HG02870 (cell line): ENCODE measurements at regions not wholly inside any gene's neighbourhood (a gene's known extent, or its start where the extent isn't known, plus 50 kb on each side); places are given as distances from the start of the nearest gene placed in this dataset.

ENCODE experiments used
- ATAC-seq: cut with Tn5 transposase; IDR thresholded peaks from one replicate; pipeline ENCODE4 v1.9.1; 2021; ENCODE audit warnings: mild to moderate bottlenecking, moderate library complexity; ENCODE audit not compliant: unreplicated experiment

DNA sequence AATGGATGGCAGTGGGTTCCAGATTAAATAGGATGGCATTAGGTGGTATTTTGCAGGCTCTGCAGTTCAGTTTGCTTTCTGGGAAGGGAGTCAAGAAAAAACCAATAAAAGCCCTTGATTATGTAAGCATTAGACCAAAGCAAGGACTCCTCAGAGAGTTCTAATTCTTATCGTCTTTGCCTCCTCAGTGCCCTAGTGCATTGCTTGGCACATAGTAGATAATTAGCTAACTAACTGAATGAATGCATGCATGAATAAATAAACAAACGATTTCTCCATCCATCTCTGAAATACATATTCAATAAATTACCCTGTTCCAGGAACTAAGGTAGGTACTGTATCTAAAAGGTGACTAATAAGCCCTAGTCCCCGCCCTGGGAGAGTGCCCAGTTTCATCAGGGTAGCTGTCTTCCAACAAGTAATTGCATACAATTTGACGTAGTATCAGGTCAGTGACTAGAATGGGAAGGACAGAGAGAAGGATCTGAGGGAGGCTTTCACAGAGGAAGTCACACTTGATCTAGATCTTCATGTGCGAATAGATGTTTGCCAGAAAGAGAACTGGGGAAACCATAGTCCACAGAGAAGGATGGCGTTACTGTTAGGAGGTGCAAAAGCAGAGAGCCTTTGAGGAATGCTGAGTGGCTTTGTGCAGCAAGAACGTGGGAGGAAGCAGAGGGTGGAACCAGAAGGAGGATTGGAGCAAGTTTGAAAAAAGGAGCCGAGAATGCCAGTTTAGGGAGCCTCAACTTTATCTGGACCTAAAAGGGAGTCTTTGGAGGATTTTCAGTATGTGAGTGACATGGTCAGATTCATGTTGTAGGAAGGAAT is 111.4 kb downstream of the TBX19 start:
- no peak for ATAC-seq

GRCh38 chr1:168390271-168390670 is 109.6 kb downstream of the TBX19 start:
- no peak for ATAC-seq

GRCh38 chr1:168387781-168388760 is 107.4 kb downstream of the TBX19 start:
- ATAC-seq: no peak

GRCh38 chr1:168386949-168387586 is 106.4 kb downstream of the TBX19 start:
- no peak for ATAC-seq

- ATAC-seq: no peak
Observed at GRCh38 chr1:168386492-168386891, 105.8 kb downstream of the TBX19 start.

DNA sequence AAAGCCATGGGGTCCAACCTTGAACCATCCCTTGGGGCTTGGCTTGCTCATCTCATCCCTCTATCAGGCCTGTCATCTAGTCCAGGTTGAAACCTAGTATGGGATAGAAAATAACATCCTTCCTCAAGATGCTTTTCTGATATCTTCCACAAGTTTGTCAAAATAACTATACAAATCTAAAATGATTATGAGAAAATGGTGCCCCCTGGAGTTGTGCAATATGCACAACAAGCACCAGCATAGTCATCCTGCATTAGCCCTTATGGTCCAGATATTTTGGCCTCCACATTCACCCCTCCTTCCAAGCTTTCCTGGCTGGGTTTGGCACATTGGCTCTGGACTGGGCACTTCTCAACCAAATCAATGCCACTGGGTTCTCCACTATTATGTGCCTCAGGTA is 101.2 kb downstream of the TBX19 start:
- no peak for ATAC-seq

- ATAC-seq: no peak
Observed at GRCh38 chr1:168380945-168381344, 100.3 kb downstream of the TBX19 start.

DNA sequence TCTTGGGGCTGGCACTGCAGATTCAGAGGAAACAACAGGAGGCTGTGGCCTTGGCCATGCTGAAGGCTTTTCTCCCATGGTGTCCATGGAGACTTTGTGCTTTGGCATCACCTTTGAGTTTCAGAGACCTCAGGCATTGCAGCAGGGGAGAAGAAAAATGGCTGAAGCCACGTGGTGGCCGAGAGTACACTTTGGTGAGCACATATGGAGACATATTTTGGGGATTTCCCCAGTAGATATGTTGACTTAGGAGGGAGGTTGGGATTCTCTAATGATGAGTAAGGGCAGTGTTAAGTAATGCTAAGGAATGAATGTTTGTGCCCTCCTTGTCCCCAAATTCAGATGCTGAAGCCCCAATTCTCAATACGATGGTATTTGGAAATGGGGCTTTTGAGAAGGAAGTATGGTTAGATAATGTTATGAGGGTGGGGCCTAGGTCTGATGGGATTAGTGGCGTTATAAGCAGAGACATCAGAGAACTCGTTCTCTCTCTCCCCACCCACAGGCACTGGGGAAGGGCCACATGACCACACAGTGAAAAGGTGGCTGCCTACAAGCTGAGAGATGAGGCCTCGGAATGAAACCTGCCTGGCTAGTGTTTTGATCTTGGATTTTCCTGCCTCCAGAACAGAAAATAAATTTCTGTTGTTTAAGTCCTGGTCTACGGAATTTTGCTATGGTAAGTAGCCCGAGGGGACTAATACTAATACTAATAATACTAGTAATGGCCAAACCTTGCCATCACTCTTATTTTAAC is 98.6 kb downstream of the TBX19 start:
- ATAC-seq: no peak

- ATAC-seq: no peak
Observed at GRCh38 chr1:168375566-168376300, 95.1 kb downstream of the TBX19 start.

- no peak for ATAC-seq
Observed at GRCh38 chr1:168374566-168374965, 93.9 kb downstream of the TBX19 start.

DNA sequence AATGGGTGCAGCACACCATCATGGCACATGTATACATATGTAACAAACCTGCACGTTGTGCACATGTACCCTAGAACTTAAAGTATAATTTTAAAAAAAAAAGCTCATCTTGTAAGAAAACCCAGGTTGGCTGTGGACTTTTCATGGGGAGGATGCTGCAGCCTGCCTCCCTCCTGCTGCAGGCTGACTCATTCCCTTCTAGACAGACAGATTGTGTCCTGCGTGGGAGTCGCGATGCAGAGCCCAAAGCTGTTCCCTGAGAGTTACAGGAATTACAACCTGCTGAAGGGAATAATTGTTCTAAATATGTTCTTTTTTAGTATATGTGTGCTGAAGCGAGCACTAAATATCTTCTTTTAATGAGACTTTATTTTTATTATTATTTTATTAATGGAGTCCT is 93.2 kb downstream of the TBX19 start:
- no peak for ATAC-seq

GRCh38 chr1:168372861-168373371 is 92.2 kb downstream of the TBX19 start:
- no peak for ATAC-seq

DNA sequence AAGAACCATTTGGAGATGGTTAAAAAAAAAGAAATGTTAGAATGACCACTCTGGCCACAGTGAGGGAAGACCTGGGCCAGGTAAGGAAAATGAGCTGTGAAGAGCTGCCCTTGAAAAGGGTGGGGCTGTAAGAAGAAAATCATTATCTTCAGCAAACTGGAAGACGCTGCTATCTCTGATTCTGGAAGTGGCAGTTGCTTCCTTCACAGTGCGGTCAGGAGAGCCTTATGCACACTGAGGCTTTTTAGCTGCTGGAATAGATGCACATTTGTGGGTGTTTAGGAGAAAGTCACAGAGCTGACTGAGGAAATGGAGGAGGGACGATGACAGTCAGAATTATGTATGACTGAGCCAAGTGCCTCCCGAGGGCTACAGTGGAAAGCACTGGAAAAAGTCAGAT is 91.6 kb downstream of the TBX19 start:
- ATAC-seq: no peak

DNA sequence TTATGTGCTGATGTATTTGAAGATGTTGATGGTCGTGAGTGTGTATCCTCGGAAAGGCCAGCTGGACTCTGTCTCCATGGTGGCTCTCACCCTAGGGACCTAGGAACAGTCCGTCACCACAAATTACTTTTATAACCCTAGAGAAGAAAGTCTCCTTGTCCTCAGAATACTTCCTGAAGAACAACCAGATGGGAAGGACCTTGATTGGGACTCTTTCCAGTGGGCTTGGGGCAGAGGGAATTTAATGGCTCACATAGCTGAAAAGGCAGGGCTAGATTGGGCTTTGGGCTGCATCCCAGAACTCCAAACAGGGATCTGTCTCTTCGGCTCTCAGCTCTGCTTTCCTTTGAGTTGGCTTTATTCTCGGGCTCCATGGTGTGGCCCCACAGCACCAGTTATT is 90.8 kb downstream of the TBX19 start:
- no peak for ATAC-seq

GRCh38 chr1:168370586-168370985 is 89.9 kb downstream of the TBX19 start:
- ATAC-seq: no peak

DNA sequence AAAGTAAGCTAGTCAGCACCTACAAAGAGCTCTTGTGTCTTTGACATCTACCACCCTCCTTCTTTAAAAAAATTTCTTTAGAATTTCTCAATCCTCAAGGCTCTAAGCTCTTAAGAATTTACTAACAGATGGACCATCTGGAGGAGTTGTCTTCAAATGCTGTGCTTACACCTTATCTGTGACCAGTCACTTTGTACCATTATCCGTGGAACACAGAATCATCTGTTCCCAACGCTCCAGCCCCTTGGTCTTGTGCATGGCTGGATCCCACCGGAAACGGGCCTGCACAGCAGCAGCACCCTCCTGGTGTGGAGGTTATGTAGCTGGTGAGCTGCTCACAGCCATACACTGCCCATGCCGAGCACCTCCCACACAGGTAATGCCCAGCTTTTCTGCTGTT is 89.0 kb downstream of the TBX19 start:
- no peak for ATAC-seq

DNA sequence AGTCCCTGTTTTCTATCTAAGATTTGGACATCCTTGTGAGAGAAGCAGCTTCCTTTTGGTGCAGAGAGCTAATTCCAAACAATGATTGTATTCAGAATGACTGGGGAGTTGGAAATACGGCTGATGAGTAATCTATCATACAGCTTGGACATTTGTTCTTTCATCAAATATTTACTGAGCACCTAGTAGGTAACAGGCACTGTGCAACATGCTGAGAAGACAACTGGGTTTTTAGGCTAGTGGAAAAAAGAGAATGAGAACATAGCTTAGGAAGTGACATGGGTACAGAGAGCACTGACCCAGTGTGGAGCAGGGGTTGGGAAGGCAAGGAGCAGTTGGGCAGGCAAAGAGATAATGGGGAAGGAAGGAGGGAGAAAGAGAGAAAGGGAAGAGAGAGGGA is 87.5 kb downstream of the TBX19 start:
- ATAC-seq: no peak

DNA sequence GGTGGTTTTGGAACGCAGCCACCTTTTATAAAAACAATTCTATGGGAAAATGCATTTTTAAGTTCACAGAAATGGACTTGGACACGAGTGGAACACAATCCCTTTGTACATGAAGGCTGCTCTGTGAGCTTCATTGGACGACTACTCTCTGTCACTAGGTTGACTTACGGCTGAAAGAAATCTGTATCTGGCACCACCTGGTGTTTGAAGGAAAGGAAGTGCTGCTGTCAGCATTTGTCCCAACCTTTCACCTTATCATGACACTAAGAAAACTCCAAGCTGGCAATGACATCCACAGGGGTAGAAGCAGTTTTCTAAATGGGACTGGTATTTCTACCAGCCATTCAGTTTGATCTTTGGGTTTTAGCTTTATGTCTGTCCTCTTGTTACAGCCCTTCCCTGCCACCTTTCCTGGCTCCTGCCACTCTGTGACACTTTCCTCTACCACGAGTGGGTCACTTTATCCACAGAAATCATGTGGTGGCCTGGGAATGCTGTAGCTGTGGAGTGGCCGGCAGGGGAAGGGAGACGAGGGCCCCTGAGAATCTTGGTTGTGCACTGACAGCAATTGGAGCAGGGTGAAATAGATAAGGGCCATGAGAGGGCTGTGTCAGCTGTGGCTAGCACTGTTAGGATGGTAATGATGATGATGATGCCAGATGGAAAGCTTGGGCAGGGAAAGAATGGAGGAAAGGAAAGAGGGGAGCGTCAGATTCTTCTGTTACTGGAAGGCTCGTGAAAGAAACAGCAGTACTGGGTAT is 85.2 kb downstream of the TBX19 start:
- no peak for ATAC-seq
